ENCODE measurements at regions not wholly inside any gene's neighbourhood (a gene's known extent, or its start where the extent isn't known, plus 50 kb on each side); places are given as distances from the start of the nearest gene placed in this dataset.
"Not testable (repeated sequence)": the region's sequence is repeated elsewhere in the genome, so short reads cannot be mapped to it uniquely, and the experiment has no call there.

- DNase-seq (ENCODE audit: low spot score): no peak
These were observed 208.4 kb downstream of the TPST1 start for GRCh38 chr7:66413379-66414114.

GRCh38 chr7:66415659-66416265, 210.6 kb downstream of the TPST1 start:
- no peak for DNase-seq (ENCODE audit: low spot score)

- no peak for DNase-seq (ENCODE audit: low spot score)
These were observed 210.1 kb upstream of the KCTD7 start for GRCh38 chr7:66418537-66418936.

GRCh38 chr7:66419210-66419609, 209.5 kb upstream of the KCTD7 start:
- DNase-seq (ENCODE audit: low spot score): no peak

- DNase-seq (ENCODE audit: low spot score): no peak
These were observed 206.7 kb upstream of the KCTD7 start for GRCh38 chr7:66421830-66422475.

GRCh38 chr7:66423729-66424128, 205.0 kb upstream of the KCTD7 start:
- no peak for DNase-seq (ENCODE audit: low spot score)

- DNase-seq (ENCODE audit: low spot score): no peak
These were observed 202.3 kb upstream of the KCTD7 start for GRCh38 chr7:66426332-66426731.

- no peak for DNase-seq (ENCODE audit: low spot score)
These were observed 201.7 kb upstream of the KCTD7 start for GRCh38 chr7:66426996-66427395.

- no peak for DNase-seq (ENCODE audit: low spot score)
These were observed 200.7 kb upstream of the KCTD7 start for GRCh38 chr7:66427956-66428355.

GRCh38 chr7:66429498-66430163, 199.1 kb upstream of the KCTD7 start:
- no peak for DNase-seq (ENCODE audit: low spot score)

- no peak for DNase-seq (ENCODE audit: low spot score)
These were observed 198.5 kb upstream of the KCTD7 start for GRCh38 chr7:66430164-66430545.

GRCh38 chr7:66438703-66439405, 189.8 kb upstream of the KCTD7 start:
- DNase-seq (ENCODE audit: low spot score): not testable (repeated sequence)

GRCh38 chr7:66442385-66442784, 186.3 kb upstream of the KCTD7 start:
- DNase-seq (ENCODE audit: low spot score): no peak

GRCh38 chr7:66443946-66444345, 184.7 kb upstream of the KCTD7 start:
- no peak for DNase-seq (ENCODE audit: low spot score)

- DNase-seq (ENCODE audit: low spot score): not testable (repeated sequence)
These were observed 181.7 kb upstream of the KCTD7 start for GRCh38 chr7:66447007-66447406.

- DNase-seq (ENCODE audit: low spot score): not testable (repeated sequence)
These were observed 177.9 kb upstream of the KCTD7 start for GRCh38 chr7:66450814-66451213.

- DNase-seq (ENCODE audit: low spot score): peak; percentile 47
These were observed 177.0 kb upstream of the KCTD7 start for GRCh38 chr7:66451713-66452112.

GRCh38 chr7:66452165-66452564, 176.5 kb upstream of the KCTD7 start:
- no peak for DNase-seq (ENCODE audit: low spot score)

- no peak for DNase-seq (ENCODE audit: low spot score)
These were observed 175.3 kb upstream of the KCTD7 start for GRCh38 chr7:66453340-66453739.

GRCh38 chr7:66454600-66455225, 174.0 kb upstream of the KCTD7 start:
- no peak for DNase-seq (ENCODE audit: low spot score)

- DNase-seq (ENCODE audit: low spot score): not testable (repeated sequence)
These were observed 173.2 kb upstream of the KCTD7 start for GRCh38 chr7:66455432-66455831.

- not testable (repeated sequence) for DNase-seq (ENCODE audit: low spot score)
These were observed 172.2 kb upstream of the KCTD7 start for GRCh38 chr7:66456431-66456830.
